ENCODE measurements at regions not wholly inside any gene's neighbourhood (a gene's known extent, or its start where the extent isn't known, plus 50 kb on each side); places are given as distances from the start of the nearest gene placed in this dataset.

- no peaks in the 10 kb centered on the region for H3K36me3 ChIP-seq
- intact Hi-C loops (cut with DNase I), result no loop called here
- TF ChIP-seq CTCF (IDR thresholded peaks at IDR 0.05), result no peak
- H3K9ac ChIP-seq (ENCODE audit: low read depth in 2 of 2, low read length in 2 of 2), result no peak overlapping the region
- no peak for DNase-seq
- H3K4me1 ChIP-seq, result no peaks in the 10 kb centered on the region
- H3K27me3 ChIP-seq, result no peaks in the 10 kb centered on the region
- H3K9me3 ChIP-seq, result no peaks in the 10 kb centered on the region
- H3K27ac ChIP-seq, result no peak overlapping the region
- H3K4me3 ChIP-seq, result no peak overlapping the region
These were observed 315.6 kb upstream of the ATP10A start for GRCh38 chr15:26178640-26179220.

GRCh38 chr15:26177816-26178215 lies 314.7 kb upstream of the ATP10A start:
- intact Hi-C loops (cut with DNase I), result no loop called here
- no peak for DNase-seq
- no peaks in the 10 kb centered on the region for H3K4me1 ChIP-seq

GRCh38 chr15:26176831-26177230 lies 313.7 kb upstream of the ATP10A start:
- DNase-seq, result no peak
- no peak for TF ChIP-seq CTCF (IDR thresholded peaks at IDR 0.05)
- H3K27ac ChIP-seq, result no peak overlapping the region
- H3K27me3 ChIP-seq, result no peaks in the 10 kb centered on the region
- H3K9ac ChIP-seq (ENCODE audit: low read depth in 2 of 2, low read length in 2 of 2), result no peak overlapping the region
- H3K36me3 ChIP-seq, result no peaks in the 10 kb centered on the region
- no peak overlapping the region for H3K4me3 ChIP-seq
- intact Hi-C loops (cut with DNase I), result no loop called here
- H3K9me3 ChIP-seq, result no peaks in the 10 kb centered on the region
- H3K4me1 ChIP-seq, result no peaks in the 10 kb centered on the region

More at GRCh38 chr15:26177816-26178215, 314.7 kb upstream of the ATP10A start:
- H3K27ac ChIP-seq, result no peak overlapping the region
- no peak overlapping the region for H3K4me3 ChIP-seq
- no peaks in the 10 kb centered on the region for H3K36me3 ChIP-seq
- no peak for TF ChIP-seq CTCF (IDR thresholded peaks at IDR 0.05)
- H3K9ac ChIP-seq (ENCODE audit: low read depth in 2 of 2, low read length in 2 of 2), result no peak overlapping the region
- no peaks in the 10 kb centered on the region for H3K27me3 ChIP-seq
- H3K9me3 ChIP-seq, result no peaks in the 10 kb centered on the region

- Histone ChIP-seq H3K4me3 (no peak overlapping the region), H3K36me3 (no peaks in the 10 kb centered on the region), H3K9ac (ENCODE audit: low read depth in 2 of 2, low read length in 2 of 2) (no peak overlapping the region), H3K9me3 (no peaks in the 10 kb centered on the region), H3K4me1 (no peaks in the 10 kb centered on the region), H3K27me3 (no peaks in the 10 kb centered on the region), H3K27ac (no peak overlapping the region)
- intact Hi-C loops (cut with DNase I), result no loop called here
- DNase-seq, result no peak
- no peak for TF ChIP-seq CTCF (IDR thresholded peaks at IDR 0.05)
These were observed 308.1 kb upstream of the ATP10A start for GRCh38 chr15:26171266-26171665.

GRCh38 chr15:26166429-26166828 lies 303.3 kb upstream of the ATP10A start:
- intact Hi-C loops (cut with DNase I), result no loop called here
- Histone ChIP-seq H3K27me3 (no peaks in the 10 kb centered on the region), H3K9ac (ENCODE audit: low read depth in 2 of 2, low read length in 2 of 2) (no peak overlapping the region), H3K4me3 (no peak overlapping the region), H3K27ac (no peak overlapping the region), H3K4me1 (no peaks in the 10 kb centered on the region), H3K9me3 (no peaks in the 10 kb centered on the region), H3K36me3 (no peaks in the 10 kb centered on the region)
- DNase-seq, result no peak
- no peak for TF ChIP-seq CTCF (IDR thresholded peaks at IDR 0.05)

Measured in colonic mucosa (tissue), 4 donors.